CD4-positive, alpha-beta T cell (primary cell): ENCODE measurements at regions not wholly inside any gene's neighbourhood (a gene's known extent, or its start where the extent isn't known, plus 50 kb on each side); places are given as distances from the start of the nearest gene placed in this dataset.

Experiments
- ATAC-seq: fragments of 200-7000 bp; cut with Tn5 transposase; one replicate; pipeline ENCODE4 v1.10.0; 2022; ENCODE audit warnings: mild to moderate bottlenecking; ENCODE audit not compliant: poor library complexity
- CTCF ChIA-PET: fragments of 350-600 bp; sonication (Branson Sonifier 250); formaldehyde crosslinking; loops from one replicate; lab custom pipeline; 2021; ENCODE audit warnings: antibody characterized with exemption, inconsistent platforms; lab: Charles Lee
- POLR2A ChIA-PET: fragments of 350-600 bp; sonication (Branson Sonifier 250); formaldehyde crosslinking; loops from one replicate; lab custom pipeline; 2021; ENCODE audit warnings: antibody characterized with exemption, inconsistent platforms; lab: Charles Lee
- DNase-seq, 14 experiments: peaks; one replicate each; pipeline ENCODE4 v3.0.0-alpha.2; 2013 to 2020; ENCODE audit warnings: mixed read lengths in 2 of 14
- H3K27ac ChIP-seq, 2 donors: one replicate each; pipeline versions ENCODE4 v1.5.1 to v1.7.0; 2013; ENCODE audit warnings: low read length in 2 of 2, low read depth in 1 of 2, mild to moderate bottlenecking in 1 of 2
- H3K27me3 ChIP-seq, 2 experiments: 1 replicate in 1 of 2; 2 replicates in 1 of 2; pipeline versions ENCODE4 v1.6.1 to v1.7.0; 2013; ENCODE audit warnings: low read length in 2 of 2, control low read depth in 1 of 2, mild to moderate bottlenecking in 1 of 2, moderate library complexity in 1 of 2; ENCODE audit not compliant: insufficient read depth in 2 of 2, control insufficient read depth in 1 of 2
- H3K36me3 ChIP-seq: one replicate; pipeline ENCODE4 v1.6.1; 2013; ENCODE audit warnings: low read length, control low read depth; ENCODE audit not compliant: insufficient read depth
- H3K4me1 ChIP-seq: one replicate; pipeline ENCODE4 v1.6.1; 2013; ENCODE audit warnings: low read length, control low read depth; ENCODE audit not compliant: insufficient read depth
- H3K4me3 ChIP-seq: one replicate; pipeline ENCODE4 v1.5.1; 2013; ENCODE audit warnings: mild to moderate bottlenecking, low read length, moderate library complexity
- H3K9me3 ChIP-seq, 2 experiments: 1 replicate in 1 of 2; 2 replicates in 1 of 2; pipeline versions ENCODE4 v1.6.1 to v1.7.0; 2013; ENCODE audit warnings: low read length in 2 of 2, mild to moderate bottlenecking in 2 of 2, control low read depth in 1 of 2, moderate library complexity in 1 of 2; ENCODE audit not compliant: control insufficient read depth in 1 of 2, insufficient read depth in 1 of 2
- H3K27ac Mint-ChIP-seq: one replicate; pipeline ENCODE4 v1.8.0; 2020; ENCODE audit warnings: mixed read lengths
- H3K27me3 Mint-ChIP-seq: one replicate; pipeline ENCODE4 v1.8.0; 2021; ENCODE audit warnings: mixed read lengths
- H3K36me3 Mint-ChIP-seq: one replicate; pipeline ENCODE4 v1.8.0; 2021; ENCODE audit warnings: low read depth, mixed read lengths
- H3K4me1 Mint-ChIP-seq: one replicate; pipeline ENCODE4 v1.8.0; 2021; ENCODE audit warnings: low read depth, mixed read lengths
- H3K4me3 Mint-ChIP-seq: one replicate; pipeline ENCODE4 v1.8.0; 2020; ENCODE audit warnings: mild to moderate bottlenecking, mixed read lengths
- H3K9me3 Mint-ChIP-seq: one replicate; pipeline ENCODE4 v1.8.0; 2020; ENCODE audit warnings: mixed read lengths
- CTCF ChIP-seq: fragments of 200-600 bp; IDR thresholded peaks from one replicate; pipeline ENCODE4 v1.8.0; 2022; ENCODE audit warnings: antibody characterized with exemption, mild to moderate bottlenecking
- intact Hi-C, 2 experiments: fragments of 100-400 bp; cut with DNase I in 1 of 2; cut with micrococcal nuclease in 1 of 2; formaldehyde crosslinking; loops; one replicate each; pipeline versions ENCODE4 v1.15.1 to v1.9.0; 2023 to 2025; cut with DNase I, micrococcal nuclease

- DNase-seq (no peak), ATAC-seq (no peak)
- Histone ChIP-seq H3K27ac (no peak overlapping the region), H3K27me3 (no peaks in the 10 kb centered on the region), H3K4me3 (no peak overlapping the region), H3K36me3 (no peaks in the 10 kb centered on the region), H3K9me3 (peaks cover 0 to 12% of the 10 kb centered on the region in 2 experiments), H3K4me1 (no peaks in the 10 kb centered on the region)
- Mint-ChIP-seq H3K4me3 (no peak overlapping the region), H3K27ac (no peak overlapping the region), H3K36me3 (no peaks in the 10 kb centered on the region), H3K9me3 (no peaks in the 10 kb centered on the region), H3K27me3 (no peaks in the 10 kb centered on the region), H3K4me1 (no peaks in the 10 kb centered on the region)
- ChIA-PET POLR2A (no interaction called here), CTCF (no interaction called here)
- no peak for TF ChIP-seq CTCF
- intact Hi-C loops: no loop called here
These were observed 330.3 kb upstream of the BOD1L1 start for GRCh38 chr4:13957871-13958270.

GRCh38 chr4:13963601-13964000 lies 336.1 kb upstream of the BOD1L1 start:
- POLR2A ChIA-PET: no interaction called here
- Mint-ChIP-seq H3K27me3 (no peaks in the 10 kb centered on the region), H3K4me3 (no peak overlapping the region), H3K9me3 (no peaks in the 10 kb centered on the region), H3K36me3 (no peaks in the 10 kb centered on the region), H3K27ac (no peak overlapping the region), H3K4me1 (no peaks in the 10 kb centered on the region)
- TF ChIP-seq CTCF: no peak
- ATAC-seq (no peak), DNase-seq (no peak)
- no peaks in the 10 kb centered on the region for H3K27me3 ChIP-seq
- H3K36me3 ChIP-seq: no peaks in the 10 kb centered on the region
- intact Hi-C loops: no loop called here
- CTCF ChIA-PET: no interaction called here
- H3K4me3 ChIP-seq: no peak overlapping the region
- no peaks in the 10 kb centered on the region for H3K4me1 ChIP-seq
- H3K27ac ChIP-seq: no peak overlapping the region
- H3K9me3 ChIP-seq: no peaks in the 10 kb centered on the region

- ATAC-seq (no peak), DNase-seq (no peak)
- no peak for TF ChIP-seq CTCF
- Mint-ChIP-seq H3K9me3 (no peaks in the 10 kb centered on the region), H3K27me3 (no peaks in the 10 kb centered on the region), H3K4me3 (no peak overlapping the region), H3K36me3 (no peaks in the 10 kb centered on the region), H3K4me1 (no peaks in the 10 kb centered on the region), H3K27ac (no peak overlapping the region)
- intact Hi-C loops: no loop called here
- CTCF ChIA-PET: no interaction called here
- POLR2A ChIA-PET: no interaction called here
- Histone ChIP-seq H3K4me3 (no peak overlapping the region), H3K4me1 (no peaks in the 10 kb centered on the region), H3K9me3 (no peaks in the 10 kb centered on the region), H3K36me3 (no peaks in the 10 kb centered on the region), H3K27me3 (no peaks in the 10 kb centered on the region), H3K27ac (no peak overlapping the region)
These were observed 339.0 kb upstream of the BOD1L1 start for GRCh38 chr4:13966231-13967195.
